ENCODE measurements at regions not wholly inside any gene's neighbourhood (a gene's known extent, or its start where the extent isn't known, plus 50 kb on each side); places are given as distances from the start of the nearest gene placed in this dataset.
A peak's percentile ranks its signal among the peaks of the same experiment; 100 is the strongest.

GRCh38 chr9:129383019-129383560, 205.0 kb upstream of the IER5L start:
- H3K4me3 ChIP-seq (ENCODE audit: low read depth, low read length) = peak overlapping the region; percentile 43
- no peak for TF ChIP-seq CTCF (IDR thresholded peaks at IDR 0.05; ENCODE audit: low read depth, low read length)

- no peak for TF ChIP-seq CTCF (IDR thresholded peaks at IDR 0.05; ENCODE audit: low read depth, low read length)
- H3K4me3 ChIP-seq (ENCODE audit: low read depth, low read length) = no peak overlapping the region
Measured at GRCh38 chr9:129382281-129383018, 204.4 kb upstream of the IER5L start.

DNA sequence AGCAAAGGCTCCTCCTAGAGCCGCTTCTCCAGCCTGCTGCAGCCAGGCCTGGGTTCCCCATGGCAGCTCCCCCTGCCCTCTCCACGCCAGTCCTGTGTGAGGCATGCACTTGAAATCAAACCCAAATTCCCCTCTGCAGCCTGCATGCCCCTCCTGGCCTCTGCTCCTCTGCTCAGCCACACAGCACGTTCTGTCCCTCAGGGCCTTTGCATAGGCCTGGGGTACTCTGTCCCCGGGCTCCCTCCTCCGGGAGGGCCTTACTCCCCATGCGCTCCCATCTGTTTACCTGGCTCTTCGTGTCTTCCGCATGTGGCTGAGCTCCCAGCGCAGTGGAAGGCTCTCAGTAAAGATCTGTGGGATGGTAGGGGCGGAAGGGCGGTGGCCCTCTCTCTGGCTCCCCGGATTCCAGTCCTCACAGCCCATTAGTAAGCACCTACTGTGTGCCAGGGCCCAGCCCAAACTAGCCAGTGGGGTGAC, 203.5 kb upstream of the IER5L start:
- H3K4me3 ChIP-seq (ENCODE audit: low read depth, low read length) = no peak overlapping the region
- no peak for TF ChIP-seq CTCF (IDR thresholded peaks at IDR 0.05; ENCODE audit: low read depth, low read length)

GRCh38 chr9:129380961-129381401, 202.9 kb upstream of the IER5L start:
- no peak for TF ChIP-seq CTCF (IDR thresholded peaks at IDR 0.05; ENCODE audit: low read depth, low read length)
- H3K4me3 ChIP-seq (ENCODE audit: low read depth, low read length) = no peak overlapping the region

GRCh38 chr9:129379886-129380285, 201.8 kb upstream of the IER5L start:
- no peak for TF ChIP-seq CTCF (IDR thresholded peaks at IDR 0.05; ENCODE audit: low read depth, low read length)
- H3K4me3 ChIP-seq (ENCODE audit: low read depth, low read length) = no peak overlapping the region

- no peak overlapping the region for H3K4me3 ChIP-seq (ENCODE audit: low read depth, low read length)
- TF ChIP-seq CTCF (IDR thresholded peaks at IDR 0.05; ENCODE audit: low read depth, low read length) = no peak
Measured at GRCh38 chr9:129379181-129379836, 201.2 kb upstream of the IER5L start.

Measured in WI38 (cell line).